Hepatocyte (in vitro differentiated cells): ENCODE measurements at regions not wholly inside any gene's neighbourhood (a gene's known extent, or its start where the extent isn't known, plus 50 kb on each side); places are given as distances from the start of the nearest gene placed in this dataset.

Experiments used
- DNase-seq: peaks from one replicate; pipeline ENCODE4 v3.0.0-alpha.2; 2016; ENCODE audit warnings: low spot score
- H2AFZ ChIP-seq: fragments of 200-600 bp; sonication (generic); 2 replicates; pipeline ENCODE4 v1.6.0; 2016; ENCODE audit warnings: antibody characterized with exemption, mild to moderate bottlenecking
- H3K27ac ChIP-seq: fragments of 200-600 bp; sonication (generic); 2 replicates; pipeline ENCODE4 v1.5.1; 2016; ENCODE audit warnings: mild to moderate bottlenecking
- H3K27me3 ChIP-seq: fragments of 200-600 bp; sonication (generic); 2 replicates; pipeline ENCODE4 v1.6.1; 2016
- H3K36me3 ChIP-seq: fragments of 200-600 bp; sonication (generic); replicated peaks from 2 replicates; pipeline ENCODE4 v1.5.1; 2016; ENCODE audit warnings: low read depth; ENCODE audit not compliant: insufficient read depth
- H3K4me1 ChIP-seq: fragments of 200-600 bp; sonication (generic); 2 replicates; pipeline ENCODE4 v1.5.1; 2016; ENCODE audit warnings: mild to moderate bottlenecking, moderate library complexity; ENCODE audit not compliant: insufficient read depth
- H3K4me2 ChIP-seq: fragments of 200-600 bp; sonication (generic); 2 replicates; pipeline ENCODE4 v1.6.0; 2016
- H3K4me3 ChIP-seq: fragments of 200-600 bp; sonication (generic); 2 replicates; pipeline ENCODE4 v1.5.1; 2016; ENCODE audit warnings: mild to moderate bottlenecking
- H3K79me2 ChIP-seq: fragments of 200-600 bp; sonication (generic); 2 replicates; pipeline ENCODE4 v1.6.0; 2017; ENCODE audit warnings: mild to moderate bottlenecking
- H3K9me2 ChIP-seq: fragments of 200-600 bp; sonication (generic); replicated peaks from 2 replicates; pipeline ENCODE4 v1.6.0; 2017; ENCODE audit warnings: mild to moderate bottlenecking; ENCODE audit not compliant: insufficient read depth
- H3K9me3 ChIP-seq: fragments of 200-600 bp; sonication (generic); 2 replicates; pipeline ENCODE4 v1.5.1; 2016; ENCODE audit warnings: low read depth, mild to moderate bottlenecking
- H4K20me1 ChIP-seq: fragments of 200-600 bp; sonication (generic); 2 replicates; pipeline ENCODE4 v1.6.0; 2016; ENCODE audit warnings: mild to moderate bottlenecking; ENCODE audit not compliant: insufficient read depth, poor library complexity, severe bottlenecking
- EZH2 ChIP-seq: fragments of 200-600 bp; sonication (generic); IDR thresholded peaks from 2 replicates; pipeline ENCODE4 v1.6.1; 2016; ENCODE audit warnings: antibody characterized with exemption, mild to moderate bottlenecking, borderline replicate concordance
- EZH2phosphoT487 ChIP-seq: fragments of 200-600 bp; sonication (generic); IDR thresholded peaks from one replicate; pipeline ENCODE4 v1.6.1; 2018; ENCODE audit warnings: antibody characterized with exemption, mild to moderate bottlenecking, low read depth, moderate library complexity; ENCODE audit not compliant: unreplicated experiment, severe bottlenecking
- WGBS: methylation state at CpG from one replicate; pipeline ENCODE4 v1.1.6; 2016; ENCODE audit warnings: low lambda C conversion rate; ENCODE audit errors: missing lambda C conversion rate; 5-methylcytosine and 5-hydroxymethylcytosine counted together
- TF ChIP-seq, protein P1 (sequence below): fragments of 200-600 bp; sonication (generic); IDR thresholded peaks from 2 replicates; pipeline ENCODE4 v1.5.1; 2016; ENCODE audit warnings: antibody characterized with exemption, mild to moderate bottlenecking; ENCODE audit not compliant: poor library complexity

DNA sequence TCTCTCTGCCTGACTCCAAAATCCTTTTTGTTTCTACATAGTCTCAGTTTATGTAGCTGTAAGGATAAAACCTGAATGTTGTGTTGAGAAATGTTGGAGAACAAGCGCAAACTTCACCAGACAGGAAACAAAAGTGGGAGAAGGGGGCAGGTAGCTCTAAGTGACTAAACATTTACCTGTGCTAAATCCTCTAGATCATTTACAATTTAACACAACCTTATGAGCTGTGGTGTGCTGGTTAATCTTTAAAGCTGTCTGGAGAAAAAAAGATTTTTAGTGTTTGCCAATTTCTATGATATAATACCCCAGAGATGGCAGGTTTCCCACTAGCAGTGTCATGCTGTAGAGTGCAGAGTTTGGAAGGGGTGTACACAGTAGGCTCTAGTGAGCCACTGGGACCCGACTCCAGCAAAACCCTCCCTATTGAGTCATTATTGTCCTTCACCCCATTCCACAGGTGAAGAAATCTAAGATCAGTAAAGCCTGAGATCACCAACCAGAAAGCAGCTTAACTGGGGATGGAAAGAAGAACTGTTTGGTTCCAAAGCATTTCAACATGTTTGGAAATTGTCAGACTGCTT lies 992.0 kb downstream of the DCDC2C start:
- Histone ChIP-seq H3K9me3 (no peaks in the 10 kb centered on the region), H3K27ac (no peak overlapping the region)

DNA sequence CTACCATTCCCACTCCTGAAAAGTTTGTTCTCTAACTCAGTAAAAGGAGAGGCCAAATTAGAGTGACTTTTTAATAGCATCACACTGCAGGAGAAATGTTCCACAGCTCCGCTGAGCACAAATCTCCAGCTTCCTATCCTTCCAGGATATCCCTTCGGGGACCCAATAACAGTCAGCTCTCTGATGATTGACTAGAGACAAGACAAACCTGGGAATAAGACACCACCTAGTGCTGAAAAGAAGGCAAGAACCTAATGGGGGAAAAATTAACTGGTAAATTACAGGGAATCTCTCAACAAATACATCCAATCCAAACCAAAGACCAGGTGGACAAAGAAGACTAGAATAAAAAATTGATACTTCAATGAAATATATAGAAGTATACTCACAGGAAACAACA lies 977.1 kb upstream of the SOX11 start:
- Histone ChIP-seq H3K79me2 (no peaks in the 10 kb centered on the region), H3K9me2 (no peaks in the 10 kb centered on the region), H3K27me3 (no peaks in the 10 kb centered on the region), H2AFZ (no peak overlapping the region), H3K27ac (no peak overlapping the region), H3K4me2 (no peak overlapping the region), H3K36me3 (no peaks in the 10 kb centered on the region), H3K4me3 (no peak overlapping the region), H3K9me3 (no peaks in the 10 kb centered on the region), H4K20me1 (no peaks in the 10 kb centered on the region), H3K4me1 (no peaks in the 10 kb centered on the region)
- DNase-seq = no peak
- no peak for TF ChIP-seq EZH2phosphoT487
- TF ChIP-seq, protein P1, sequence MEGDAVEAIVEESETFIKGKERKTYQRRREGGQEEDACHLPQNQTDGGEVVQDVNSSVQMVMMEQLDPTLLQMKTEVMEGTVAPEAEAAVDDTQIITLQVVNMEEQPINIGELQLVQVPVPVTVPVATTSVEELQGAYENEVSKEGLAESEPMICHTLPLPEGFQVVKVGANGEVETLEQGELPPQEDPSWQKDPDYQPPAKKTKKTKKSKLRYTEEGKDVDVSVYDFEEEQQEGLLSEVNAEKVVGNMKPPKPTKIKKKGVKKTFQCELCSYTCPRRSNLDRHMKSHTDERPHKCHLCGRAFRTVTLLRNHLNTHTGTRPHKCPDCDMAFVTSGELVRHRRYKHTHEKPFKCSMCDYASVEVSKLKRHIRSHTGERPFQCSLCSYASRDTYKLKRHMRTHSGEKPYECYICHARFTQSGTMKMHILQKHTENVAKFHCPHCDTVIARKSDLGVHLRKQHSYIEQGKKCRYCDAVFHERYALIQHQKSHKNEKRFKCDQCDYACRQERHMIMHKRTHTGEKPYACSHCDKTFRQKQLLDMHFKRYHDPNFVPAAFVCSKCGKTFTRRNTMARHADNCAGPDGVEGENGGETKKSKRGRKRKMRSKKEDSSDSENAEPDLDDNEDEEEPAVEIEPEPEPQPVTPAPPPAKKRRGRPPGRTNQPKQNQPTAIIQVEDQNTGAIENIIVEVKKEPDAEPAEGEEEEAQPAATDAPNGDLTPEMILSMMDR = peak; percentile 32
- TF ChIP-seq EZH2 = no peak
- WGBS = 38% methylated on average over 2 of the region's 2 CpGs

More for the DNA sequence above, 992.0 kb downstream of the DCDC2C start:
- Histone ChIP-seq H3K27me3 (no peaks in the 10 kb centered on the region), H3K4me1 (no peaks in the 10 kb centered on the region), H3K4me2 (no peak overlapping the region), H3K4me3 (no peak overlapping the region), H3K36me3 (no peaks in the 10 kb centered on the region), H3K79me2 (no peaks in the 10 kb centered on the region), H3K9me2 (no peaks in the 10 kb centered on the region), H4K20me1 (no peaks in the 10 kb centered on the region), H2AFZ (no peak overlapping the region)
- TF ChIP-seq, protein P1 = no peak
- TF ChIP-seq EZH2 = no peak
- TF ChIP-seq EZH2phosphoT487 = no peak
- DNase-seq = no peak
- 71% methylated on average over 2 of the region's 2 CpGs for WGBS

DNA sequence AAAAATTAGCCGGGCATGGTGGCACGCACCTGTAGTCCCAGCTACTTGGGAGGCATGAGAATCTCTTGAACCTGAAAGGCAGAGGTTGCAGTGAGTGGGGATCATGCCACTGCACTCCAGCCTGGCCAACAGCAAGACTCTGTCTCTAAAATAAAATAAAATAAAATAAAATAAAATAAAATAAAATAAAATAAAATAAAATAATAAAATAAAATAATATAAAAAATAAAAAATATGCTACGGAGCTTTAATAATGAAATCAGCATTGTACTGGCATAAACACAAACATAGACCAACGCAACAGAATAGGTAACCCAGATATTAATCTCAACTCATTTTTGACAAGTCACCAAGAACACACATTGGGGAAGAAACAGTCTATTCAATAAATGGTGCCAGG lies 973.4 kb upstream of the SOX11 start:
- no peaks in the 10 kb centered on the region for H3K9me2 ChIP-seq
- no peaks in the 10 kb centered on the region for H3K9me3 ChIP-seq
- H3K79me2 ChIP-seq = no peaks in the 10 kb centered on the region
- H2AFZ ChIP-seq = no peak overlapping the region
- H3K27me3 ChIP-seq = no peaks in the 10 kb centered on the region
- no peaks in the 10 kb centered on the region for H4K20me1 ChIP-seq
- no peak overlapping the region for H3K4me3 ChIP-seq
- no peak overlapping the region for H3K4me2 ChIP-seq
- no peak for TF ChIP-seq EZH2phosphoT487
- TF ChIP-seq EZH2 = no peak
- TF ChIP-seq, protein P1 = no peak
- no peaks in the 10 kb centered on the region for H3K4me1 ChIP-seq
- no peak overlapping the region for H3K27ac ChIP-seq
- H3K36me3 ChIP-seq = no peaks in the 10 kb centered on the region
- DNase-seq = no peak
- 90% methylated on average over 4 of the region's 4 CpGs for WGBS

DNA sequence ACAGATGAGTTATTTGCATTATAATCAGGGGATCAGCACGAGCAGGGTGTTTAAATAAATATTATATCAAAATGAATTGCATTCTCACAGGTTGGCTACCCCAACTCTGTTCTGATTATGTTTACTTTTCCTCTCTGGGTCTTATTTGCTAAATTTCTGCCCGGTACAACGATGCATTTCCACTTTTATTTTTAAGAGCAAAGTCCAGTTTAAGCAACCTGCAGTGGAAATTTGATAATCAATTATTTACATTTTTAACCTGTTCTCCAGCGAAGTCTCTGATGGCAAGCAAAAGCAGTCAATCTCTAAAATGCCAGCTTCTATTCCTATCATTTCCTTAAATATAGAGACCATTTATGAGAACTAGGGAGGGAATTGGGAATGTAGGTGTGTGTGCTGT lies 966.6 kb upstream of the SOX11 start:
- no peaks in the 10 kb centered on the region for H3K36me3 ChIP-seq
- H2AFZ ChIP-seq = no peak overlapping the region
- DNase-seq = no peak
- H3K9me3 ChIP-seq = no peaks in the 10 kb centered on the region
- no peaks in the 10 kb centered on the region for H3K9me2 ChIP-seq
- no peaks in the 10 kb centered on the region for H4K20me1 ChIP-seq
- H3K4me2 ChIP-seq = no peak overlapping the region
- H3K4me3 ChIP-seq = no peak overlapping the region
- no peak for TF ChIP-seq EZH2
- TF ChIP-seq, protein P1 = no peak
- no peak for TF ChIP-seq EZH2phosphoT487
- H3K27ac ChIP-seq = no peak overlapping the region
- H3K27me3 ChIP-seq = no peaks in the 10 kb centered on the region
- H3K4me1 ChIP-seq = no peaks in the 10 kb centered on the region
- WGBS = 56% methylated on average over 4 of the region's 4 CpGs
- H3K79me2 ChIP-seq = no peaks in the 10 kb centered on the region
